ENCODE measurements at regions not wholly inside any gene's neighbourhood (a gene's known extent, or its start where the extent isn't known, plus 50 kb on each side); places are given as distances from the start of the nearest gene placed in this dataset.
"Not testable (repeated sequence)": the region's sequence is repeated elsewhere in the genome, so short reads cannot be mapped to it uniquely, and the experiment has no call there.

GRCh38 chr15:66982816-66983215 is 82.6 kb upstream of the SMAD3 start:
- H3K9me3 ChIP-seq (ENCODE audit: control insufficient read depth, low read length): no peaks in the 10 kb centered on the region
- H3K27me3 ChIP-seq (ENCODE audit: control insufficient read depth in 1 of 2, insufficient read depth in 2 of 2, low read length in 1 of 2): no peaks in the 10 kb centered on the region
- no peak overlapping the region for H3K4me3 ChIP-seq (ENCODE audit: low read length in 2 of 2)
- no peaks in the 10 kb centered on the region for H3K36me3 ChIP-seq (ENCODE audit: control insufficient read depth in 1 of 2, insufficient read depth in 2 of 2, low read length in 1 of 2)
- DNase-seq (no peak), ATAC-seq (ENCODE audit: low FRiP score) (no peak)
- intact Hi-C loops (cut with DNase I): no loop called here
- no peaks in the 10 kb centered on the region for H3K4me1 ChIP-seq (ENCODE audit: control insufficient read depth in 1 of 2, insufficient read depth in 2 of 2, low read length in 2 of 2)
- no peak overlapping the region for H3K27ac ChIP-seq (ENCODE audit: low read depth in 1 of 2, low read length in 2 of 2)

GRCh38 chr15:66985653-66986052 is 79.7 kb upstream of the SMAD3 start:
- ATAC-seq (ENCODE audit: low FRiP score) (no peak), DNase-seq (no peak)
- intact Hi-C loops (cut with DNase I): no loop called here
- H3K27me3 ChIP-seq (ENCODE audit: control insufficient read depth in 1 of 2, insufficient read depth in 2 of 2, low read length in 1 of 2): no peaks in the 10 kb centered on the region
- no peaks in the 10 kb centered on the region for H3K9me3 ChIP-seq (ENCODE audit: control insufficient read depth, low read length)
- no peak overlapping the region for H3K4me3 ChIP-seq (ENCODE audit: low read length in 2 of 2)
- H3K36me3 ChIP-seq (ENCODE audit: control insufficient read depth in 1 of 2, insufficient read depth in 2 of 2, low read length in 1 of 2): no peaks in the 10 kb centered on the region
- H3K27ac ChIP-seq (ENCODE audit: low read depth in 1 of 2, low read length in 2 of 2): no peak overlapping the region
- no peaks in the 10 kb centered on the region for H3K4me1 ChIP-seq (ENCODE audit: control insufficient read depth in 1 of 2, insufficient read depth in 2 of 2, low read length in 2 of 2)
- 96% methylated on average over 8 of the region's 8 CpGs for WGBS, 2 donors

GRCh38 chr15:66986951-66987350 is 78.5 kb upstream of the SMAD3 start:
- no peak for DNase-seq
- Histone ChIP-seq H3K4me3 (ENCODE audit: low read length in 2 of 2) (no peak overlapping the region), H3K9me3 (ENCODE audit: control insufficient read depth, low read length) (no peaks in the 10 kb centered on the region), H3K27me3 (ENCODE audit: control insufficient read depth in 1 of 2, insufficient read depth in 2 of 2, low read length in 1 of 2) (no peaks in the 10 kb centered on the region), H3K36me3 (ENCODE audit: control insufficient read depth in 1 of 2, insufficient read depth in 2 of 2, low read length in 1 of 2) (no peaks in the 10 kb centered on the region), H3K27ac (ENCODE audit: low read depth in 1 of 2, low read length in 2 of 2) (no peak overlapping the region), H3K4me1 (ENCODE audit: control insufficient read depth in 1 of 2, insufficient read depth in 2 of 2, low read length in 2 of 2) (no peaks in the 10 kb centered on the region)
- intact Hi-C loops (cut with DNase I): no loop called here
- 86 to 90% methylated on average over 7 of the region's 7 CpGs for WGBS, 2 donors
- ATAC-seq (ENCODE audit: low FRiP score): no peak

- intact Hi-C loops (cut with DNase I): no loop called here
- no peak for ATAC-seq (ENCODE audit: low FRiP score)
- Histone ChIP-seq H3K27ac (ENCODE audit: low read depth in 1 of 2, low read length in 2 of 2) (no peak overlapping the region), H3K9me3 (ENCODE audit: control insufficient read depth, low read length) (no peaks in the 10 kb centered on the region), H3K4me3 (ENCODE audit: low read length in 2 of 2) (no peak overlapping the region), H3K4me1 (ENCODE audit: control insufficient read depth in 1 of 2, insufficient read depth in 2 of 2, low read length in 2 of 2) (no peaks in the 10 kb centered on the region), H3K27me3 (ENCODE audit: control insufficient read depth in 1 of 2, insufficient read depth in 2 of 2, low read length in 1 of 2) (no peaks in the 10 kb centered on the region), H3K36me3 (ENCODE audit: control insufficient read depth in 1 of 2, insufficient read depth in 2 of 2, low read length in 1 of 2) (no peaks in the 10 kb centered on the region)
- DNase-seq: no peak
- WGBS, 2 donors: 82 to 86% methylated on average over 2 of the region's 2 CpGs
These were observed 72.3 kb upstream of the SMAD3 start for GRCh38 chr15:66993090-66993489.

GRCh38 chr15:66993874-66994696 is 71.3 kb upstream of the SMAD3 start:
- no peak overlapping the region for H3K4me3 ChIP-seq (ENCODE audit: low read length in 2 of 2)
- WGBS, 2 donors: 92 to 93% methylated on average over 12 of the region's 12 CpGs
- no peaks in the 10 kb centered on the region for H3K4me1 ChIP-seq (ENCODE audit: control insufficient read depth in 1 of 2, insufficient read depth in 2 of 2, low read length in 2 of 2)

GRCh38 chr15:66994927-66995656 is 70.3 kb upstream of the SMAD3 start:
- H3K27ac ChIP-seq (ENCODE audit: low read depth in 1 of 2, low read length in 2 of 2): no peak overlapping the region
- H3K36me3 ChIP-seq (ENCODE audit: control insufficient read depth in 1 of 2, insufficient read depth in 2 of 2, low read length in 1 of 2): no peaks in the 10 kb centered on the region
- no peaks in the 10 kb centered on the region for H3K4me1 ChIP-seq (ENCODE audit: control insufficient read depth in 1 of 2, insufficient read depth in 2 of 2, low read length in 2 of 2)
- ATAC-seq (ENCODE audit: low FRiP score) (no peak), DNase-seq (no peak)
- H3K27me3 ChIP-seq (ENCODE audit: control insufficient read depth in 1 of 2, insufficient read depth in 2 of 2, low read length in 1 of 2): no peaks in the 10 kb centered on the region
- no peak overlapping the region for H3K4me3 ChIP-seq (ENCODE audit: low read length in 2 of 2)
- intact Hi-C loops (cut with DNase I): no loop called here
- no peaks in the 10 kb centered on the region for H3K9me3 ChIP-seq (ENCODE audit: control insufficient read depth, low read length)
- 91 to 92% methylated on average over 7 of the region's 7 CpGs for WGBS, 2 donors

More at GRCh38 chr15:66993874-66994696, 71.3 kb upstream of the SMAD3 start:
- DNase-seq (no peak), ATAC-seq (ENCODE audit: low FRiP score) (no peak)
- Histone ChIP-seq H3K36me3 (ENCODE audit: control insufficient read depth in 1 of 2, insufficient read depth in 2 of 2, low read length in 1 of 2) (no peaks in the 10 kb centered on the region), H3K27ac (ENCODE audit: low read depth in 1 of 2, low read length in 2 of 2) (no peak overlapping the region), H3K27me3 (ENCODE audit: control insufficient read depth in 1 of 2, insufficient read depth in 2 of 2, low read length in 1 of 2) (no peaks in the 10 kb centered on the region), H3K9me3 (ENCODE audit: control insufficient read depth, low read length) (no peaks in the 10 kb centered on the region)
- intact Hi-C loops (cut with DNase I): no loop called here

GRCh38 chr15:66996094-66996493 is 69.3 kb upstream of the SMAD3 start:
- H3K27ac ChIP-seq (ENCODE audit: low read depth in 1 of 2, low read length in 2 of 2): no peak overlapping the region
- ATAC-seq (ENCODE audit: low FRiP score) (no peak), DNase-seq (no peak)
- 97 to 99% methylated on average over 2 of the region's 2 CpGs for WGBS, 2 donors
- no peaks in the 10 kb centered on the region for H3K36me3 ChIP-seq (ENCODE audit: control insufficient read depth in 1 of 2, insufficient read depth in 2 of 2, low read length in 1 of 2)
- H3K9me3 ChIP-seq (ENCODE audit: control insufficient read depth, low read length): no peaks in the 10 kb centered on the region
- intact Hi-C loops (cut with DNase I): no loop called here
- H3K27me3 ChIP-seq (ENCODE audit: control insufficient read depth in 1 of 2, insufficient read depth in 2 of 2, low read length in 1 of 2): no peaks in the 10 kb centered on the region
- H3K4me1 ChIP-seq (ENCODE audit: control insufficient read depth in 1 of 2, insufficient read depth in 2 of 2, low read length in 2 of 2): no peaks in the 10 kb centered on the region
- no peak overlapping the region for H3K4me3 ChIP-seq (ENCODE audit: low read length in 2 of 2)

GRCh38 chr15:66997212-66997611 is 68.2 kb upstream of the SMAD3 start:
- no peak for ATAC-seq (ENCODE audit: low FRiP score)
- Histone ChIP-seq H3K27ac (ENCODE audit: low read depth in 1 of 2, low read length in 2 of 2) (no peak overlapping the region), H3K36me3 (ENCODE audit: control insufficient read depth in 1 of 2, insufficient read depth in 2 of 2, low read length in 1 of 2) (no peaks in the 10 kb centered on the region), H3K4me3 (ENCODE audit: low read length in 2 of 2) (no peak overlapping the region), H3K4me1 (ENCODE audit: control insufficient read depth in 1 of 2, insufficient read depth in 2 of 2, low read length in 2 of 2) (no peaks in the 10 kb centered on the region), H3K9me3 (ENCODE audit: control insufficient read depth, low read length) (no peaks in the 10 kb centered on the region), H3K27me3 (ENCODE audit: control insufficient read depth in 1 of 2, insufficient read depth in 2 of 2, low read length in 1 of 2) (no peaks in the 10 kb centered on the region)
- intact Hi-C loops (cut with DNase I): no loop called here
- DNase-seq: no peak
- 4% methylated on average over 3 of the region's 3 CpGs for WGBS, 2 donors

- H3K4me1 ChIP-seq (ENCODE audit: control insufficient read depth in 1 of 2, insufficient read depth in 2 of 2, low read length in 2 of 2); intact Hi-C loops (cut with DNase I); H3K36me3 ChIP-seq (ENCODE audit: control insufficient read depth in 1 of 2, insufficient read depth in 2 of 2, low read length in 1 of 2); H3K27ac ChIP-seq (ENCODE audit: low read depth in 1 of 2, low read length in 2 of 2); DNase-seq; H3K27me3 ChIP-seq (ENCODE audit: control insufficient read depth in 1 of 2, insufficient read depth in 2 of 2, low read length in 1 of 2); H3K4me3 ChIP-seq (ENCODE audit: low read length in 2 of 2); ATAC-seq (ENCODE audit: low FRiP score); H3K9me3 ChIP-seq (ENCODE audit: control insufficient read depth, low read length): not testable (repeated sequence)
- 97 to 100% methylated on average over 1 of the region's 1 CpG for WGBS, 2 donors
These were observed 67.2 kb upstream of the SMAD3 start for GRCh38 chr15:66998234-66998633.

Data from aorta (tissue), 5 donors.